Umbilical cord (tissue), 1 donor: ENCODE measurements at regions not wholly inside any gene's neighbourhood (a gene's known extent, or its start where the extent isn't known, plus 50 kb on each side); places are given as distances from the start of the nearest gene placed in this dataset.
A peak's percentile ranks its signal among the peaks of the same experiment; 100 is the strongest.

ENCODE experiments used
- DNase-seq: peaks from one replicate; pipeline ENCODE4 v3.0.0-alpha.2; 2015; ENCODE audit warnings: low spot score

DNA sequence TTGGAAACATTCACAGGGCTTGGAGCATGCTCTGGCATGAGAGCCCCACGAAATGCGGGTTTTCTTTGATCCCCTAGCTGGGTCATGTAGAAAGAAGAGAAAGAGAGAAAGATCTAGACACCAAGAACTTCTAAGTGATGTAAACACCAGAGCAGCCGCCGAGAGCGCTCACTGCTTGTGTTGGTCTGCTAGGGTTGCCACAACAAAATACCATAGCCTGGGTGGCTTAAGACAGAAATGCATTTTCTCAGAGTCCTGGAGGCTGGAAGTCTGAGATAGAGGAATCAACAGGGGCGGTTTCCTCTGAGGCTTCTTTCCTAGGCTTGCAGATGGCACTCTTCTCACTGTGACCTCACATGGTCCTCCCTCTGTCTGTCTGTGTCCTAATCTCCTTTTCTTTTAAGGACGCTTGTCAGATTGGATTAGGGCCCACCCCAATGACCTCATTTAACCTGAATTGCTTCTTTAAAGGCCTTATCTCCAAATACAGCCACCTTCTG, 139.5 kb downstream of the CYLD start:
- DNase-seq: peak; percentile 56

DNA sequence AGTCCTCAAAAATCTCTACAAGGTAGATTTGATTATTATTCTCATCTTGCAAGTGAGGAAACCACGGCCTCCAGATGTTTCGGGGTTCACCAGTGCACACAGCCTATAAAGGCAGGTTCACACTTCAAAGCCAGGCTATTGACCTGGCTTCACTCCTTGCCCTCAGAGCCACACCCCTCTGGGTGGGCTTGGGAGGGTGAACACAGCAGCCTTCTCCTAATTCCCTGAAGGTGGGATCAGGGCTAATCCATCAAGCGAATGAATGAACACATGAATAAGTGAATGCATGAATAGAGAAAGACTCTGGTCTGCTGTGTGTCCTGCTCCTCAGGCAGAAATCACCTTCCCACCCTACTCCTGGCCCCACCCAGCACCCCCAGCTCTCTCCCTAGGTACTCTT, 139.0 kb downstream of the CYLD start:
- DNase-seq: no peak

DNA sequence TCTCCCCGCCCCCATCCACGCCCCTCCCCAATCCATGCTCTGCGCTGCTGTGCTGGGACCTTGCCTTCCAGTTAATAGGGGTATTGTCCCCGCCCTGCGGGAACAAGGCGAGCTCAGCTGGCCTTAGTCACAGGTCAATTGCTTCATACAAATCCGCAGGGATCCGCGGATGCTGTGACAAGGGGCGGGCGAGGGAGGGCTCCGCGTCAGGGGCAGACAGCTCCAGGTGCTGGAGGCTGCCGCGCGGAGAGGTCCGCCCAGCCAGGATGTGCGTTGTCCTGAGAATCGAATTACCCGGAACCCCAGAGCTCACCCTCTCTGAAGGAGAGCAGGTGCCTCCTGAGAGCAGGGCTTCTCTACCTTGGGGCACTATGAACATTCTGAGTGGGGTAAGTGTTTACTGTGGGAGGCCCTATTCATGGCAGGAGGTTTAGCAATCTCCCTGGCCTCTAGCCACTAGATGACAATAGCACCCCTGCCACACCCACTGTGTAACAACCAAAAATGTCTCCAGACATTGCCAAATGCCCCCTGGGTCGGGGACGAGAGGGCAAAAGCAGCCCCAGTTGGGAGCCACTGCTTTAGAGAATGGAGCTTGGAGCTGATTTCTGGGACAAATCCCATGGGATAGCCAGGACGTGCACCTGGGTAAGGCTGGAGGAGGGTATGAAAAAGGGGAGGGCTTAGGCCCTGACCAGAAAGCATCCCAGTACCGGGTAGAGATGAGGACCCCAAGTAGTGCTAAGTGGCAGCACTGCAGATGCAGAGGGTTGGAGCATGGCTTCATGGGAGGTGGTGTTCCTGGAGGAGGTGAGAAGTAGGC, 138.2 kb downstream of the CYLD start:
- no peak for DNase-seq

DNA sequence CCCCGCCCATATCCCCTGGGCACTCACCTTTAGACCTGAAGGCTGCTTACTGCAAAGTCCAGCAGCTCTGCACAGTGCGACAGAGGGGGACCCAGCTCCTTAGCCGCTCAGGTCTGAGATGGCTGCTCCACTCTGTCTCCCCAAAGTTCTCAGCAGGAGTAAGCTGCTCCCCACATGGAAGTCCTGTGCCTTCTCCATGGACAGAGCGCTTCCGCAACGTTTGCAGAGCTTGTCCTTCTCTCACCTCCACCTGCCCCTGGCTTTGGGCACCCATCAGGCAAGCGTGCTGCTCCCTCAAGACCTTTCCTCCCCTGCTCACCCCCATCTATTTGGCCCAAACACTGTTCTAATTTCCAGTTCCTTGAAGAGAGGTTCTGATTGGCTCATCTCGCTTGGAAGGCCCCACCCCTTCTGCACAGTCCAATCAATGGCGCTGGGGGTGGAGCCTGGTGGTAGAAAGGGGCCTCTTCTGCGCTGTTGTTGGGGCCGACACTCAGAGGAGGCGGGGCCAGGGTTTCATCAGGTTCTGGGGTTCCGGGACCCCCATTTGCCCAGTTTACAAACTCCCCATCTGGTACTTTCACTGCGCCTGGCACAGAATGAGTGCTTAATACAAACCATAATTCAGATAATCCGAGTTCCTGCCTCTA, 137.2 kb downstream of the CYLD start:
- no peak for DNase-seq

DNA sequence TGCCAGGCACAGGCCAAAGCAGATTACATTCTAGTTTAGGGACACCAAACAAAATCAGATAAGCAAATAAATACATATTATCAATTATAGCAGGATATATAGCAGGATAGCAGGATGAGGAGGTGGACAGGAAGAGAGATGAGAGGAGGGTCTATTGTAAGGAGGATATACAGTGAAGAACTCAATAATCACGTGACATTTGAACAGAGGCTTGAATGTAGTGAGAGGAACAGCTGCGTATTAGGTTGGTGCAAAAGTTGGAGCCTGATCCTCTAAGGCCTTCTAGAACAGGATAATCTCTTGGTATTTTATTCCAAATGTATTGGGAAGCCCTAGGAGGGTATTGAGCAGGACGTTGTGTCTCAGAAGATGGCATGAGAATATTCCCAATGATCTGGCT, 136.7 kb downstream of the CYLD start:
- DNase-seq: no peak

DNA sequence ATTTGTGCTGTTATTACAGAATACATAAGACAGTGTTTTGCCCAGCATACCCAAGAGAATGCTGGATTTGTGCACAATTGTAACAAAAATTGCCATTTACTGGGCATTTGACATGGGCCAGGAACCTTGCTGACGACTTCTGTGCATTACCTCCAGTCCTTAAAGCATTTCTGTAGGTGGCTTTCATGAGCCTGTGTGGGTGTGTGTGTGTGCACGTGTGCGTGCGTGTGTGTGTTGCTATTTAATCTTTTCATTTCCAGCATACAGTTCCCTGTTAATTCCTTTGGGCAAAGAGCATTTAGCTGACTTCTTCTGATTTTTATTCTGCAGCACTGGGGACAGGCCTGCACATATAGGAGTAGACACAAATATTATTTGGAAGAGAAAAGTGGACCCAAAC, 134.4 kb downstream of the CYLD start:
- DNase-seq: no peak

DNA sequence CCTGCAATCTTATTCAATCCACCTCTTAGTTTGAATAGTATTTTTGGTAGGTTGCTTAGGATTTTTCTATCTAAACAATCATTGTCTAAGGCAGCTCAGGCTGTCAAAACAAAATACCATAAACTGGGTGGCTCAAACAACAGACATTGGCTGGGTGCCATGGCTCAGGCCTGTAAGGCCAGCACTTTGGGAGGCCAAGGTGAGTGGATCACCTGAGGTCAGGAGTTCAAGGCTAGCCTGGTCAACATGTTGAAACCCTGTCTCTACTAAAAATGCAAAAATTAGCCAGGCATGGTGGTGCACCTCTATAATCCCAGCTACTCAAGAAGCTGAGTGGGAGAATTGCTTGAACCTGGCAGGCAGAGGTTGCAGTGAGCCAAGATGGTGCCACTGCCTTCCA, 126.7 kb downstream of the CYLD start:
- DNase-seq: no peak

DNA sequence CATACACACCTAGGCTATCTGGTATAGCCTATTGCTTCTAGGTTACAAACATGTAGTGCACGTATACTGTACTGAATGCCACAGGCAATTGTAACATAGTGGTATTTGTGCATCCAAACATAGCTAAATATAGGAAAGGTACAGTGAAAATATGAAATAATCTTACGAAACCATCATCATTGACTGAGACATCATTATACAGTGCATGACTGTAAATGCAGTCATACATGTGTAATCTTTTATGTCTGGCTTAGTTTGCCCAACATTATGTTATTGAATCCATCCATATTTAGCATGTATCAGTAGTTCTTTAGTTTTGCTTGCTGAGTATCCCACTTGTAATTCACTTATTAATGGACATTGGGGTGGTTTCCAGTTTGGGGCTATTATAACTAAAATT, 124.9 kb downstream of the CYLD start:
- DNase-seq: no peak

DNA sequence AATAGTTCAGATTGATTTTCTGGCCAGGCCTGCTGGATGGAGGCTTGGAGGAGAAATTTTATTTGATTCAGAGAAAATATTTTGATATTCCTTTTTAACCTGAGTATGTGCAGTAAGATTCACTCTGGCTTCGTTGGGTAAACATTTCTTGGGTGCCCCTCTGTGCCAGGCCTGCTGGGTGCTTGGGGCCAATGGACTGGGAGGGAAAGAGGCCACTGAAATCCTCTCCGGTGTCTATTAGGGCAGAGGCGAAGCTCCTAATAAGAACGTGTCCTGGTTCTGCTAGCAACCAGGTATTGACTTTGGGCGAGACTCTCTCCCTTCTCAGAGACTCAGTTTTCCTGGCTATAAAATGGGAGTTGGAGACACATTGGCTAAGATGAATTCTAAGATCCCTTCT, 122.5 kb downstream of the CYLD start:
- DNase-seq: no peak

DNA sequence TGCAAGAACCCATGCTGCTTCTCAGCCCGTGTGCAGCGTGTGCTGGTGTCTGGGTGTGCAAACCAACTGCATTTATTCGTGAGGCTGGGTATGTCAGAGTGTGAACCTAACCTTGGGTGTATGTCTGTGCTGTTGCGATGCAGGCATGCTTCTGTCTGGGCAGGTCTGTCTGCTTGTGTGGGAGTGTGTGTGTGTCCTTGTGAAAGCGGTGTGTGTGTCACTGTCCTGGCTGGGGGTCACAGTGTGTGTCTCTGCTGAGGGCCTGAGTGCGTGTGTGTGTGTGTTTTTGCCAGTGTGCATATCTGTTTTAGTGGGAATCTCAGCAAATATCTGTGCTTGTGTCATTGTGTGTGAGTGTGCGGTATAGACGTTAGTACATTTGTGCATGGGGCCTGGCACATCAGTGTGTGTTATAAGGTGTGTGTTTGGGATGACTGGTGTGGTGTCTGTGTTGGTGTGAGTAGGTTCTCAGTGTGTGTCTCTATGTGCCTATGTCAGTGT, 121.8 kb downstream of the CYLD start:
- DNase-seq: no peak

DNA sequence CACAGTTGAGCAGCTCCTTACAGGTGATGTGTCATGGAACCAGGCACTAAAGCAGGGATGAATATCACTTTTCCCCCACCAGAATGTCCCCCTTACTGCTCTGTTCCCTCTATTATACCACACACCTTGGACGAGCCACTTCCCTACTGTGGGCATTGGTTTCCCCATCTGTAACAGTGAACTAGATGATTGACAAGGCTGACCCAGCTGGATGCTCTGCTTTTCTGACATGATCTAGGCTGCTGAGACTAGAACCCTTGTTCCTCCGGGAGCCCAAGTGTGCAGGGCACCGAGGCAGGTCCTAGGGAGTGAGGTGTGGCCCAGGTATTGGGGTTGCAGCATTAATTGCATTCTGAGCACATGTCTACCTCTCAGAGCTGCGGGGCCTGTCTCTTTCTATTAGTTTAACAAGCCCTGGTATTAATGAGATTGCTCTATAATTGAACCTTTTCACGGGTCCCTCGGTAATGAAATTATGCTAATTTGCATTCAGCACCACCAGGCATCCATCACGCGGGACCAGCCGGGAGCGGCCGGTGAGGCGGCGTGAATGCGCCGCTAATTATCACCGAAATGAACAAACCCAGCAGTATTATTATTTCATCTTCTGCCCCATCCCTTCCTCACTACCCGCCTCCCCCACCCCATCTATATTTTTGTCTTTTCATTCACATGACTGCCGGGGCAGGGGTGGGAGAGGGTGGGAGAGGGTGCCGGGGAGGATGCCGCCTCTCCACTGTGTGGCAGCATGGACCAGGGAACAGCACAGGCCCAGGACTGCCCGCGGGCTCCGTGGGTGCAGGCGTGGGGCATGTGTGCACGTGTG, 121.1 kb downstream of the CYLD start:
- DNase-seq: no peak

DNA sequence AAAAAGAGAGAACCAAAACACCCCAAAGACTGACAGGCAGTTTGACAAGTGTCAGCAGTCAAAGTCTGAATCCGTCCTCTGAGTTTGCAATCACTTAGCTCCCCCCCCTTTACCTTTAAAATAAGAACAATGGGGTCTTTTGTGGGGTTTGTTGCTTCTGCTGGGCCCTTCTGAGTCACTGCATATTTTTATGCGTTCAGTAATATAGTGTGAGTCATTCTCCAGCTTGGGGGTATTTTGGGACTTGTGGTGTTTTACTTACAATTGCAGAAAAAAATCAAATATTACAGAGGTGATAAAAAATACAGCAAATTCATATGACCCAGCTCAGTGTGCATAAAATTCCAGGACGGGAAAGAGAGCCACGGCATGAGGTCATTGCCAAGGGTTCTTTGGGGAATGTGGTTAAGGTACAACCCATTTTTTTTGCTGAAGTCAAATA, 120.1 kb downstream of the CYLD start:
- DNase-seq: no peak

DNA sequence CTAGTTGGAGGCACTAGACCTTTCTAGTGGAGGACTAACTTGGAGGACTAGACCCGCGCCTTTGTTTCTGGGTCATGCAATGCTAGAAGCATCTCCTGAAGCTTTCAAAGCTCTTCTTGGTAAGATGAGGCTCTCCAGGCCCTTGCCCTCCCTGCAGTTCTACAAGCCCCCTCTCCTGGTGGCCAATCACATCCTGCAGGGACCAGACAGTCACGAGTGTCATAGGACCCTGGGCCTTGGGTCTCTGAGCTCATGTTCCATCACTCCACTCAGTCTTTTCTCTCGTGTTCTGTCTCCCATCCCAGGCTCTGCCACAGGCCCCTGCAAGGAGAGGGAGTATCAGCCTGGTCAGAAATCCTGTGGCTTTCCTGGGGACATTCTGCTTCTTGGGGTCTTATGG, 119.6 kb downstream of the CYLD start:
- no peak for DNase-seq

DNA sequence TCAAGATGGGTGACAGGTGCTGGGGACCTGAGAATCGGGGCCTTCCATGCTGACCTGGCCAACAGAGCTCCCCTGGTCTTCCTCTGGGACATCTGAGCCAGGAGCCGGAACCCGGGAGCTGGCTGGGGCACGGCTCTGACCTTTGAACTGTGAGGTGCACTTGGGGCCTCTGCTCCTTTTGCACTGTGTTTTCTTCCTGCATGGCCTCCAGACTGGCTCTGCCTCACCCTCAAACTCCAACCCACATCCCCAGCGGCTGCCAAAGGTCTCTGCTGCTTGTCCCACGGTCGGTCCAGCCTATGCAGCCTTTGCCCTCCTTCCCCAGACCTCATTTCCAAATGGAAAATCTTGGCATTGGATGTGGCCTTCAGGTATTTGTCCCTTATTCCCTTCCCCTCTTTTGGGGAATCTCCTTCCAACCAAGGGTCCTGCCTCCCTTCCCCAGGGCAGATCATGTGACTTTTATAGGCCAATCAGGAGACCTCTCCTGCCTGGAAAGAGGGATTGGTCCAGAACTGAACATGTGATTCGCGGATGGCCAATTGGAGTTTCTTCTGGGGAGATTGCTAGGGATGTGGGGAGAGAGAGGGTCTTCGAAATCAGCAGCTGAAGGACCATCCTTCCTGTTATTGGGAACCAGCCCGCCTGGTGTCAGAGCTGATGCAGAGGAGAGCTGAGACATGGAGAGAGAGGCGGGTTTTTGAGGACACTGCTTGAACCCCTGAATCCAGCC, 117.9 kb downstream of the CYLD start:
- DNase-seq: no peak

DNA sequence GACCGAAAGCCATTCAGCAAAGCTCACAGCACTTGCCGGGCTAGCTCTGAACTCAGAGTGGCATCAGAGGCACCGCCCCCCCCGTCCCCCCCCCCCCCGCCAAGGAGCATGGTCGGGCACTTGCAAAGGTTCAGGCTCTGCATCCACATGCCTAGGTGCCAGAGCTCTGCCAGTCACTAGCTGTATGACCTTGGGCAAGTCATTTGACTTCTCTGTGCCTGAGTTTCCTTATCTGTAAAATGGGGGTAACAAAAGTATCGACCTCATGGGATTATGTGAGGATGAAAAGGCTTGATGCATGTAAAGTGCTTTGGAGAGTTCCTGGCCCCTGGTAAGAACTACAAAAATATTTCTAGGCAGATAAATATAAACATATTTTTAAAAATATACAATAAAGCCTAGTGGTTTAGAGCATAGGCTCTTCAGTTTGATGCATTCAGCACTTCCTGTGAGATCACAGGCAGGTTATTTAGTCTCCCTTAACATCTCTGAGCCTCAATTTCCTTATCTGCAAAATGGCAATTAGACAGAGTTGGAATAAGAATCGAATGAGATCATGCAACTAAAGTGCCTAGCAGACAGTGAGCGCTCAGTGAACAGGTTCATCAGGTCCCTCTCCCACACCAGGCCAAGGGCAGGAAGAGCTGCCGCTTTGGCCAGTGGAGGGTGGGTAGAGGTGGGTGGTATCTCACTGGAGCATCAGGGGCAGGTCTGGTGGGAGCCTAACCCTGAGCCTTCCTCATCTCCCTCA, 117.2 kb downstream of the CYLD start:
- no peak for DNase-seq

DNA sequence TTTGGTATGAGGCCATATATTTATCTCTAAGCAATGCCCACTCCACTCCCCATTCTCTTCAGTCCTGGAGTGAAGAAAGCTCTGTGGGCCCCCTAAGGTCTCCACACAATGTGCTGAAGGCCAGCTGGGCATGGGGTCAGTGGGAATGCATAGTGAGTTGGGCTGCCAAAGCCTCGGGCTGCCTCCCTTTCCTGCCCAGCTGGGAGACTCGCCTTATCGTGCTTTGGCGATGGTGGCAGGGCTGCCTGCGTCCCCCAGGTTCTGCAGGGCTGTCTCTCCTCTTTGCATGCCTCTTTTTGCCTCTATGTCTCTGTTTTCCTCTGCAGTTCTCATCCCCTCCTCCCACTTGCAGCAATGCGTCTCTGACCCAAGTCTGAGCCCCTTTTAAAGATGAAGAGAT, 116.5 kb downstream of the CYLD start:
- no peak for DNase-seq

DNA sequence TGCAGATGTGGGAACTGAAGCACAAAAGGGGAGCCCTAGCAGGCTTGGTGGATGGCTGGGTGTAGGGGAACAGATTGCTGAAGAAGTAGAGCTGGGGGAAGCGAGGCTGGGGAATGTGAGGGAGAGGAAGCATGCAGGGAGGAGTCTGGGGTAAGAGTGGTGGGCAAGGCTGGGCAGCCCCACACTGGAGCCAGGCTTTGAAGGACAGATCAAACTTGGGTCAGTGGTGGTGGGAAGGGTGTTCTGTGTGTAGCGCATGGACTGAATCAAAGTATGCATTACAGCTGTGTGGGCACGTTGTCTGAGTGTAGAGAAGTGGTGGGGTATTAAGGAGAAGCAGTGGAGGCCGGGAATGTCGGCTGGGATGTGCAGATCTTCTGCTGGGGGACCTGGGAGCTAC, 116.0 kb downstream of the CYLD start:
- DNase-seq: no peak

DNA sequence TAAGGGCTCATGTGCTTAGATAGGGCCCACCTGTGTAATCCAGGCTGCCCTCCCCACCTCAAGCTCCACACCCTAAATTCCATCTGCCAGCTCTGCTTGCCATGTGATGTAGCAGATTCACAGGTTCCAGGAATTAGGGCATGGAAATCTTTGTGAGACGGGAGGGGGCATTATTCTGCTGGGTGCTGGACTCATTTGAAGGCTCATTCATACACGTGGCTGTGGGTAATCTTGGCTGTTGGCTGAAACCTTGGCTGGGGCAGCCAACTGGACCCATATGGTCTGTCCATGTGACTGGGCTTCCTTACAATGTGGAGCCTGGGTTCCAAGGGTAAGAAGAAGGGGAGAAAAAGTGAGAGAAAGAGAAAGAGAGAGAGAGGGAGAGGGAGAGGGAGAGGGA, 115.1 kb downstream of the CYLD start:
- no peak for DNase-seq

DNA sequence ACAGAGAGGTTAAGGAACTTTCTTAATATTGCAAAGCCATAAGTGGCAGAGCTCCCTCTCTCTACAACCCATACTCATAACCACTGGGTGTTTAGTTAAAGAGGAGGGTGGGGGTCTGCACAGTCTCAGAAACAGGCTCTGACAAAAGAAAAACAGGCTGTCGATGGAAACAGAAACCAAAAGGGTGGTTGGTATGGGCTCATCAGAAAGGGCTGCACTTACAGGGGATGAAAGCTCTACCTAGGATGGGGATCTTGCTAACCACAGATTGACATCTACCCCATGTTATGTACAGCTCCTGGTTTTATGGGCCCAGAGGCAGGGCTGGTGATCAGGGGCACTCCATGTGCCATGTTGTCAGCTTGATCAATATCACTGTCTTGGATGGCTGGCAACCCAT, 111.4 kb downstream of the CYLD start:
- no peak for DNase-seq
